ENCODE measurements at regions not wholly inside any gene's neighbourhood (a gene's known extent, or its start where the extent isn't known, plus 50 kb on each side); places are given as distances from the start of the nearest gene placed in this dataset.

- Histone ChIP-seq H3K36me3 (ENCODE audit: control insufficient read depth in 1 of 2, insufficient read depth in 2 of 2, low read depth in 1 of 2, low read length in 2 of 2) (no peaks in the 10 kb centered on the region), H3K18ac (ENCODE audit: low read depth in 1 of 2, low read length in 2 of 2) (no peak overlapping the region), H3K4me1 (ENCODE audit: control insufficient read depth, insufficient read depth, low read depth, low read length) (peaks cover 11% of the 10 kb centered on the region), H3K9me3 (ENCODE audit: control insufficient read depth, low read length) (no peaks in the 10 kb centered on the region), H2AK5ac (ENCODE audit: low read length, severe bottlenecking) (no peak overlapping the region), H3K27me3 (ENCODE audit: control insufficient read depth in 1 of 2, insufficient read depth in 1 of 2, low read length in 2 of 2) (no peaks in the 10 kb centered on the region), H3K27ac (ENCODE audit: low read length, poor library complexity, severe bottlenecking) (no peak overlapping the region), H2BK5ac (ENCODE audit: low read depth, low read length, poor library complexity, severe bottlenecking) (no peak overlapping the region), H4K91ac (ENCODE audit: low read length) (no peak overlapping the region), H2BK12ac (ENCODE audit: low read length in 2 of 2) (no peak overlapping the region), H3K79me1 (replicated peaks; ENCODE audit: low read length, poor library complexity, severe bottlenecking) (no peaks in the 10 kb centered on the region), H3K4ac (ENCODE audit: low read depth in 1 of 2, low read length in 2 of 2) (no peak overlapping the region), H2BK15ac (ENCODE audit: low read depth, poor library complexity, severe bottlenecking) (no peak overlapping the region), H2BK120ac (ENCODE audit: low read depth, low read length) (no peak overlapping the region), H3K14ac (ENCODE audit: low read length in 2 of 2) (no peak overlapping the region), H3K23ac (ENCODE audit: low read length in 2 of 2) (no peak overlapping the region), H3K4me3 (ENCODE audit: insufficient read depth in 1 of 2, low read depth in 1 of 2, low read length in 2 of 2) (no peak overlapping the region), H4K8ac (ENCODE audit: low read length) (no peak overlapping the region), H2AFZ (ENCODE audit: low read depth, low read length) (no peak overlapping the region), H3K4me2 (ENCODE audit: low read length, poor library complexity, severe bottlenecking) (no peak overlapping the region), H3K9ac (ENCODE audit: low read length) (no peak overlapping the region)
- 44% methylated on average over 2 of the region's 2 CpGs for WGBS
- DNase-seq, result no peak
Measured at GRCh38 chr1:8204826-8205225, 113.1 kb upstream of the SLC45A1 start.

DNA sequence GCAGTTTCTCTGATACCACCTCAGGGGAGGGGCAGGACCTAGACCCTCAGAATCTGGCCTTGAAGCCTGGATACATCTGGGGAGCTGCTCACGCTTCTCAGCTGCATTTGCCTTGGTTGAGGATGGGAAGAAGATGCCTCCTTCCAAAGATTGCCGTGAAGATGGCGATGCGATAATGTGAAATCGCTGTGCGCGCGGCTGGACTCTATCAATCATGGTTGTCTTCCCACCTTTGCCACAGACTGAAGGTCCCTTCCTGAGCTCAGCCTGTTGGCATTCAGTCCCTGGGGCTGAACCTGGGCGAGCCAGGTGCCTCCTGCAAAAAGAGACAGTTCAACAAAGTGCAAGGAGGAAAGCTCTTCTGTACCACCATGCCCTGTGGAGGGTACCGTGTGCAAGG lies 114.4 kb upstream of the SLC45A1 start:
- DNase-seq, result no peak
- Histone ChIP-seq H3K27me3 (ENCODE audit: control insufficient read depth in 1 of 2, insufficient read depth in 1 of 2, low read length in 2 of 2) (no peaks in the 10 kb centered on the region), H3K4me3 (ENCODE audit: insufficient read depth in 1 of 2, low read depth in 1 of 2, low read length in 2 of 2) (no peak overlapping the region), H3K4me1 (ENCODE audit: control insufficient read depth, insufficient read depth, low read depth, low read length) (peaks cover 11% of the 10 kb centered on the region), H2BK120ac (ENCODE audit: low read depth, low read length) (no peak overlapping the region), H4K91ac (ENCODE audit: low read length) (peak overlapping the region; percentile 76), H3K9me3 (ENCODE audit: control insufficient read depth, low read length) (no peaks in the 10 kb centered on the region), H3K18ac (ENCODE audit: low read depth in 1 of 2, low read length in 2 of 2) (peak overlapping the region; percentile 1 to 61), H3K23ac (ENCODE audit: low read length in 2 of 2) (no peak overlapping the region), H3K27ac (ENCODE audit: low read length, poor library complexity, severe bottlenecking) (no peak overlapping the region), H2AK5ac (ENCODE audit: low read length, severe bottlenecking) (no peak overlapping the region), H3K79me1 (replicated peaks; ENCODE audit: low read length, poor library complexity, severe bottlenecking) (no peaks in the 10 kb centered on the region), H2AFZ (ENCODE audit: low read depth, low read length) (no peak overlapping the region), H3K4me2 (ENCODE audit: low read length, poor library complexity, severe bottlenecking) (no peak overlapping the region), H3K36me3 (ENCODE audit: control insufficient read depth in 1 of 2, insufficient read depth in 2 of 2, low read depth in 1 of 2, low read length in 2 of 2) (no peaks in the 10 kb centered on the region), H2BK12ac (ENCODE audit: low read length in 2 of 2) (peak overlapping the region; percentile 73 to 91), H3K9ac (ENCODE audit: low read length) (no peak overlapping the region), H2BK15ac (ENCODE audit: low read depth, poor library complexity, severe bottlenecking) (no peak overlapping the region), H3K14ac (ENCODE audit: low read length in 2 of 2) (no peak overlapping the region), H4K8ac (ENCODE audit: low read length) (no peak overlapping the region), H2BK5ac (ENCODE audit: low read depth, low read length, poor library complexity, severe bottlenecking) (no peak overlapping the region), H3K4ac (ENCODE audit: low read depth in 1 of 2, low read length in 2 of 2) (peak overlapping the region; percentile 18 to 29)
- 98% methylated on average over 10 of the region's 10 CpGs for WGBS

- Histone ChIP-seq H2BK120ac (ENCODE audit: low read depth, low read length) (no peak overlapping the region), H2BK15ac (ENCODE audit: low read depth, poor library complexity, severe bottlenecking) (peak overlapping the region; percentile 29), H2AFZ (ENCODE audit: low read depth, low read length) (no peak overlapping the region), H3K27me3 (ENCODE audit: control insufficient read depth in 1 of 2, insufficient read depth in 1 of 2, low read length in 2 of 2) (no peaks in the 10 kb centered on the region), H3K18ac (ENCODE audit: low read depth in 1 of 2, low read length in 2 of 2) (peak overlapping the region; percentile 16 to 61), H3K27ac (ENCODE audit: low read length, poor library complexity, severe bottlenecking) (no peak overlapping the region), H3K9ac (ENCODE audit: low read length) (no peak overlapping the region), H3K4me3 (ENCODE audit: insufficient read depth in 1 of 2, low read depth in 1 of 2, low read length in 2 of 2) (no peak overlapping the region), H3K4me2 (ENCODE audit: low read length, poor library complexity, severe bottlenecking) (no peak overlapping the region), H2BK12ac (ENCODE audit: low read length in 2 of 2) (peak overlapping the region; percentile 42 to 73), H3K9me3 (ENCODE audit: control insufficient read depth, low read length) (no peaks in the 10 kb centered on the region), H3K36me3 (ENCODE audit: control insufficient read depth in 1 of 2, insufficient read depth in 2 of 2, low read depth in 1 of 2, low read length in 2 of 2) (no peaks in the 10 kb centered on the region), H3K14ac (ENCODE audit: low read length in 2 of 2) (no peak overlapping the region), H2AK5ac (ENCODE audit: low read length, severe bottlenecking) (no peak overlapping the region), H4K8ac (ENCODE audit: low read length) (peak overlapping the region; percentile 38), H3K4ac (ENCODE audit: low read depth in 1 of 2, low read length in 2 of 2) (peak overlapping the region in 1 of 2 experiments; percentile 32), H4K91ac (ENCODE audit: low read length) (peak overlapping the region; percentile 30), H2BK5ac (ENCODE audit: low read depth, low read length, poor library complexity, severe bottlenecking) (no peak overlapping the region), H3K4me1 (ENCODE audit: control insufficient read depth, insufficient read depth, low read depth, low read length) (peaks cover 12% of the 10 kb centered on the region), H3K23ac (ENCODE audit: low read length in 2 of 2) (no peak overlapping the region), H3K79me1 (replicated peaks; ENCODE audit: low read length, poor library complexity, severe bottlenecking) (no peaks in the 10 kb centered on the region)
- 81% methylated on average over 9 of the region's 9 CpGs for WGBS
- no peak for DNase-seq
Measured at GRCh38 chr1:8203056-8203455, 114.9 kb upstream of the SLC45A1 start.

- Histone ChIP-seq H4K8ac (ENCODE audit: low read length) (peak overlapping the region; percentile 98), H2BK120ac (ENCODE audit: low read depth, low read length) (peak overlapping the region; percentile 58), H3K36me3 (ENCODE audit: control insufficient read depth in 1 of 2, insufficient read depth in 2 of 2, low read depth in 1 of 2, low read length in 2 of 2) (no peaks in the 10 kb centered on the region), H4K91ac (ENCODE audit: low read length) (peak overlapping the region; percentile 95), H3K27me3 (ENCODE audit: control insufficient read depth in 1 of 2, insufficient read depth in 1 of 2, low read length in 2 of 2) (no peaks in the 10 kb centered on the region), H2BK15ac (ENCODE audit: low read depth, poor library complexity, severe bottlenecking) (peak overlapping the region; percentile 92), H2AFZ (ENCODE audit: low read depth, low read length) (no peak overlapping the region), H3K4me2 (ENCODE audit: low read length, poor library complexity, severe bottlenecking) (no peak overlapping the region), H3K79me1 (replicated peaks; ENCODE audit: low read length, poor library complexity, severe bottlenecking) (no peaks in the 10 kb centered on the region), H3K14ac (ENCODE audit: low read length in 2 of 2) (peak overlapping the region in 1 of 2 experiments; percentile 44), H3K4me1 (ENCODE audit: control insufficient read depth, insufficient read depth, low read depth, low read length) (peaks cover 19% of the 10 kb centered on the region), H3K18ac (ENCODE audit: low read depth in 1 of 2, low read length in 2 of 2) (peak overlapping the region; percentile 84 to 94), H3K9me3 (ENCODE audit: control insufficient read depth, low read length) (no peaks in the 10 kb centered on the region), H3K9ac (ENCODE audit: low read length) (peak overlapping the region; percentile 71), H3K27ac (ENCODE audit: low read length, poor library complexity, severe bottlenecking) (no peak overlapping the region), H2BK5ac (ENCODE audit: low read depth, low read length, poor library complexity, severe bottlenecking) (no peak overlapping the region), H2BK12ac (ENCODE audit: low read length in 2 of 2) (peak overlapping the region; percentile 84 to 97), H3K4me3 (ENCODE audit: insufficient read depth in 1 of 2, low read depth in 1 of 2, low read length in 2 of 2) (peak overlapping the region in 1 of 2 experiments; percentile 50), H3K4ac (ENCODE audit: low read depth in 1 of 2, low read length in 2 of 2) (peak overlapping the region; percentile 83 to 90), H2AK5ac (ENCODE audit: low read length, severe bottlenecking) (no peak overlapping the region), H3K23ac (ENCODE audit: low read length in 2 of 2) (no peak overlapping the region)
- DNase-seq, result peak; percentile 72
- WGBS, result 65% methylated on average over 16 of the region's 19 CpGs
Measured at GRCh38 chr1:8202182-8202905, 115.6 kb upstream of the SLC45A1 start.

All from mesenchymal stem cell (in vitro differentiated cells and primary cell).